ENCODE measurements at regions not wholly inside any gene's neighbourhood (a gene's known extent, or its start where the extent isn't known, plus 50 kb on each side); places are given as distances from the start of the nearest gene placed in this dataset.

GRCh38 chr6:104548297-104548696 is 311.4 kb downstream of the HACE1 start:
- H3K4me3 ChIP-seq (ENCODE audit: low read depth, low read length), result no peak overlapping the region
- TF ChIP-seq, protein P1, sequence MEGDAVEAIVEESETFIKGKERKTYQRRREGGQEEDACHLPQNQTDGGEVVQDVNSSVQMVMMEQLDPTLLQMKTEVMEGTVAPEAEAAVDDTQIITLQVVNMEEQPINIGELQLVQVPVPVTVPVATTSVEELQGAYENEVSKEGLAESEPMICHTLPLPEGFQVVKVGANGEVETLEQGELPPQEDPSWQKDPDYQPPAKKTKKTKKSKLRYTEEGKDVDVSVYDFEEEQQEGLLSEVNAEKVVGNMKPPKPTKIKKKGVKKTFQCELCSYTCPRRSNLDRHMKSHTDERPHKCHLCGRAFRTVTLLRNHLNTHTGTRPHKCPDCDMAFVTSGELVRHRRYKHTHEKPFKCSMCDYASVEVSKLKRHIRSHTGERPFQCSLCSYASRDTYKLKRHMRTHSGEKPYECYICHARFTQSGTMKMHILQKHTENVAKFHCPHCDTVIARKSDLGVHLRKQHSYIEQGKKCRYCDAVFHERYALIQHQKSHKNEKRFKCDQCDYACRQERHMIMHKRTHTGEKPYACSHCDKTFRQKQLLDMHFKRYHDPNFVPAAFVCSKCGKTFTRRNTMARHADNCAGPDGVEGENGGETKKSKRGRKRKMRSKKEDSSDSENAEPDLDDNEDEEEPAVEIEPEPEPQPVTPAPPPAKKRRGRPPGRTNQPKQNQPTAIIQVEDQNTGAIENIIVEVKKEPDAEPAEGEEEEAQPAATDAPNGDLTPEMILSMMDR (IDR thresholded peaks at IDR 0.05; ENCODE audit: low read depth, low read length), result no peak

DNA sequence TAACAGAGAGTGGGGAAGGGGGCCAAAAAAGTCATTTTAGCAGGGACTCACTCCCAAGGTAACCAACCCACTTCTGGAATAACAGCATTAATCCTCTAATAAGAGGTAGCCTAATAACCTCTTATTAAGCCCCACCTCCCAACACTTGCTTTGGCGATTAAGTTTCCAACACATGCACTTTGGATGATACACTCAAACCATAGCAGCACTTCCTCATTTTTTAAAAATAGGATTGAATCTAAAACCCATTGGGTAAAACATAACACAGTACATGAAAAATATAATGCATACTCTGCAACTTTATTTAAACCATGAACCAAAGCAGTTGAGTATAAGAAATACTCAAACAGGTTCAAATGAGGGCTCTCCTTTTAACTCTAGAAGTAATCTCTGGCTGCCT is 318.3 kb downstream of the HACE1 start:
- no peak overlapping the region for H3K4me3 ChIP-seq (ENCODE audit: low read depth, low read length)
- TF ChIP-seq, protein P1 (IDR thresholded peaks at IDR 0.05; ENCODE audit: low read depth, low read length), result no peak

- TF ChIP-seq, protein P1 (IDR thresholded peaks at IDR 0.05; ENCODE audit: low read depth, low read length), result no peak
- H3K4me3 ChIP-seq (ENCODE audit: low read depth, low read length), result no peak overlapping the region
Observed at GRCh38 chr6:104540743-104541142, 319.0 kb downstream of the HACE1 start.

- H3K4me3 ChIP-seq (ENCODE audit: low read depth, low read length), result no peak overlapping the region
- TF ChIP-seq, protein P1 (IDR thresholded peaks at IDR 0.05; ENCODE audit: low read depth, low read length), result no peak
Observed at GRCh38 chr6:104539173-104539572, 320.5 kb downstream of the HACE1 start.

DNA sequence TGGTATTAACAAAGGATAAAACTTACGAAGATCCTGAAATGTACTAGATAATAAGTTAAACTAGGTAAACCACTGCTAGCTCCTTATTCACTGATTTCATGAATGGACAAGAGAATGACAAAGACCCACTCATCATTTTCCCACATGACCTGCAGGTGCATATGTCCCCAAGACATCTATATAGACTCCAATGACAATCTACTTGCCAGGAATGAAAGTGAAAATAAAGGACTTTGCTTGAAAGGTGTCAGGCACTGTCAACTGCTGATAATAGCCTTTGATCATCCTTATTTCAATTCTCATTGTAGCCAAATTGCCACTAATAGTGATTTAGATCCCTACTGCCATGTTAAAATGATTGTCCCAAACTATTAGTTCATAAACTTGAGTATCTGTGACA is 321.8 kb downstream of the HACE1 start:
- TF ChIP-seq, protein P1 (IDR thresholded peaks at IDR 0.05; ENCODE audit: low read depth, low read length), result no peak
- no peak overlapping the region for H3K4me3 ChIP-seq (ENCODE audit: low read depth, low read length)

- H3K4me3 ChIP-seq (ENCODE audit: low read depth, low read length), result no peak overlapping the region
- TF ChIP-seq, protein P1 (IDR thresholded peaks at IDR 0.05; ENCODE audit: low read depth, low read length), result no peak
Observed at GRCh38 chr6:104537180-104537579, 322.5 kb downstream of the HACE1 start.

DNA sequence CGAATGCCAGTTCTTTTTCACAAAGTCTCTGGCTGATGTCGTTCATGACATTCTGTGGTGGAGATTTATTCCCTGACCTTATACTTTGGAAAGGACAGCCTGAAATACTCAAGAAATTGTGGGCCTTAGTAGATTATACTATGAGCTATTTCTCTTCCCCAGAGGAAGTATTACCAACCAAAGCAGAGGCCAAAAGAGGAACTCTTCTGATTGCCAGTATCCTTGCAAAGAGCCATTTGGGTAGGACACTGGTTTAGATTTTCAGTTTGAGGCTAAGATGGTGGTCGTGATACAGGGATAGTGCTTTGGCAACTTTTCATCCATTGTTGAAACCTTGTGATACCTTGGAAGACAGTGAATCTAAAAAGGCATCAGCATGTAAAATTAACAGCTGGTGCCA is 327.3 kb downstream of the HACE1 start:
- TF ChIP-seq, protein P1 (IDR thresholded peaks at IDR 0.05; ENCODE audit: low read depth, low read length), result no peak
- no peak overlapping the region for H3K4me3 ChIP-seq (ENCODE audit: low read depth, low read length)
